Thyroid gland (tissue), 4 donors: ENCODE measurements at regions not wholly inside any gene's neighbourhood (a gene's known extent, or its start where the extent isn't known, plus 50 kb on each side); places are given as distances from the start of the nearest gene placed in this dataset.
"Not testable (repeated sequence)": the region's sequence is repeated elsewhere in the genome, so short reads cannot be mapped to it uniquely, and the experiment has no call there.

Experiments
- DNase-seq, 2 donors: peaks; one replicate each; pipeline ENCODE4 v3.0.0-alpha.2; 2019
- H3K27ac ChIP-seq, 3 donors: fragments of 200-600 bp; sonication (generic); 1 replicate in 2 of 3; 2 replicates in 1 of 3; pipeline ENCODE4 v1.5.1; 2016 to 2019; ENCODE audit warnings: mild to moderate bottlenecking in 1 of 3, moderate library complexity in 1 of 3
- H3K27me3 ChIP-seq: fragments of 200-600 bp; sonication (generic); one replicate; pipeline ENCODE4 v1.5.1; 2019
- H3K36me3 ChIP-seq, 2 donors: fragments of 200-600 bp; sonication (generic); one replicate each; pipeline ENCODE4 v1.5.1; 2016 to 2019
- H3K4me1 ChIP-seq, 2 donors: fragments of 200-600 bp; sonication (generic); one replicate each; pipeline ENCODE4 v1.5.1; 2017 to 2019
- H3K4me3 ChIP-seq, 3 donors: fragments of 200-600 bp; sonication (generic); replicated peaks in 1 of 3; 1 replicate in 2 of 3; 2 replicates in 1 of 3; pipeline ENCODE4 v1.5.1; 2016; ENCODE audit warnings: mild to moderate bottlenecking in 1 of 3
- H3K9me3 ChIP-seq: fragments of 200-600 bp; sonication (generic); one replicate; pipeline ENCODE4 v1.5.1; 2017
- POLR2A ChIP-seq, 2 donors: fragments of 450-650 bp; IDR thresholded peaks; one replicate each; pipeline ENCODE4 v1.6.1; 2017; ENCODE audit warnings: antibody characterized with exemption in 2 of 2, mild to moderate bottlenecking in 2 of 2, moderate library complexity in 1 of 2
- WGBS, 2 donors: methylation state at CpG; one replicate each; pipeline ENCODE4 v1.1.5; 2017; 5-methylcytosine and 5-hydroxymethylcytosine counted together
- intact Hi-C: fragments of 100-400 bp; cut with DNase I; formaldehyde crosslinking; loops from one replicate; pipeline ENCODE4 v1.15.1; 2023
- TF ChIP-seq, protein P1 (sequence below), 6 experiments: fragments of 200-600 bp in 3 of 6; fragments of 450-650 bp in 3 of 6; sonication (generic) in 3 of 6; IDR thresholded peaks; one replicate each; pipeline ENCODE4 v1.5.1; 2016 to 2019; ENCODE audit warnings: antibody characterized with exemption in 6 of 6, mild to moderate bottlenecking in 2 of 6, inconsistent platforms in 1 of 6, moderate library complexity in 1 of 6

- intact Hi-C loops: no loop called here
- TF ChIP-seq, protein P1, sequence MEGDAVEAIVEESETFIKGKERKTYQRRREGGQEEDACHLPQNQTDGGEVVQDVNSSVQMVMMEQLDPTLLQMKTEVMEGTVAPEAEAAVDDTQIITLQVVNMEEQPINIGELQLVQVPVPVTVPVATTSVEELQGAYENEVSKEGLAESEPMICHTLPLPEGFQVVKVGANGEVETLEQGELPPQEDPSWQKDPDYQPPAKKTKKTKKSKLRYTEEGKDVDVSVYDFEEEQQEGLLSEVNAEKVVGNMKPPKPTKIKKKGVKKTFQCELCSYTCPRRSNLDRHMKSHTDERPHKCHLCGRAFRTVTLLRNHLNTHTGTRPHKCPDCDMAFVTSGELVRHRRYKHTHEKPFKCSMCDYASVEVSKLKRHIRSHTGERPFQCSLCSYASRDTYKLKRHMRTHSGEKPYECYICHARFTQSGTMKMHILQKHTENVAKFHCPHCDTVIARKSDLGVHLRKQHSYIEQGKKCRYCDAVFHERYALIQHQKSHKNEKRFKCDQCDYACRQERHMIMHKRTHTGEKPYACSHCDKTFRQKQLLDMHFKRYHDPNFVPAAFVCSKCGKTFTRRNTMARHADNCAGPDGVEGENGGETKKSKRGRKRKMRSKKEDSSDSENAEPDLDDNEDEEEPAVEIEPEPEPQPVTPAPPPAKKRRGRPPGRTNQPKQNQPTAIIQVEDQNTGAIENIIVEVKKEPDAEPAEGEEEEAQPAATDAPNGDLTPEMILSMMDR (IDR thresholded peaks at IDR 0.05): no peak
- TF ChIP-seq POLR2A (IDR thresholded peaks at IDR 0.05): no peak
Observed at GRCh38 chr4:171246948-171247347, 566.3 kb upstream of the GALNTL6 start.

GRCh38 chr4:171242831-171243230 lies 570.4 kb upstream of the GALNTL6 start:
- WGBS, 2 donors: 68 to 75% methylated on average over 2 of the region's 2 CpGs
- no peak for DNase-seq

More at GRCh38 chr4:171246948-171247347, 566.3 kb upstream of the GALNTL6 start:
- Histone ChIP-seq H3K4me1 (no peaks in the 10 kb centered on the region), H3K36me3 (no peaks in the 10 kb centered on the region), H3K4me3 (no peak overlapping the region), H3K9me3 (no peaks in the 10 kb centered on the region), H3K27me3 (no peaks in the 10 kb centered on the region), H3K27ac (no peak overlapping the region)
- DNase-seq: no peak

GRCh38 chr4:171239196-171239595 lies 574.0 kb upstream of the GALNTL6 start:
- TF ChIP-seq, protein P1 (IDR thresholded peaks at IDR 0.05): no peak
- no peak for TF ChIP-seq POLR2A (IDR thresholded peaks at IDR 0.05)
- no peaks in the 10 kb centered on the region for H3K9me3 ChIP-seq
- DNase-seq: no peak
- H3K27ac ChIP-seq: no peak overlapping the region
- H3K36me3 ChIP-seq: no peaks in the 10 kb centered on the region
- H3K27me3 ChIP-seq: no peaks in the 10 kb centered on the region
- H3K4me1 ChIP-seq: no peaks in the 10 kb centered on the region
- H3K4me3 ChIP-seq: no peak overlapping the region
- intact Hi-C loops: no loop called here
- 85 to 87% methylated on average over 1 of the region's 1 CpG for WGBS, 2 donors

More at GRCh38 chr4:171242831-171243230, 570.4 kb upstream of the GALNTL6 start:
- Histone ChIP-seq H3K36me3 (no peaks in the 10 kb centered on the region), H3K4me1 (no peaks in the 10 kb centered on the region), H3K27me3 (no peaks in the 10 kb centered on the region), H3K9me3 (no peaks in the 10 kb centered on the region), H3K4me3 (no peak overlapping the region), H3K27ac (no peak overlapping the region)
- intact Hi-C loops: no loop called here
- no peak for TF ChIP-seq POLR2A (IDR thresholded peaks at IDR 0.05)
- TF ChIP-seq, protein P1 (IDR thresholded peaks at IDR 0.05): no peak

- WGBS, 2 donors: 77 to 80% methylated on average over 3 of the region's 3 CpGs
- no peaks in the 10 kb centered on the region for H3K4me1 ChIP-seq
- TF ChIP-seq, protein P1 (IDR thresholded peaks at IDR 0.05): no peak
- TF ChIP-seq POLR2A (IDR thresholded peaks at IDR 0.05): no peak
- no peak for DNase-seq
- intact Hi-C loops: no loop called here
- no peaks in the 10 kb centered on the region for H3K9me3 ChIP-seq
- no peak overlapping the region for H3K27ac ChIP-seq
- H3K27me3 ChIP-seq: no peaks in the 10 kb centered on the region
- no peak overlapping the region for H3K4me3 ChIP-seq
- H3K36me3 ChIP-seq: no peaks in the 10 kb centered on the region
Observed at GRCh38 chr4:171235521-171235920, 577.7 kb upstream of the GALNTL6 start.

GRCh38 chr4:171229354-171229753 lies 583.9 kb upstream of the GALNTL6 start:
- H3K4me1 ChIP-seq, H3K27me3 ChIP-seq, DNase-seq, H3K36me3 ChIP-seq, intact Hi-C loops, H3K27ac ChIP-seq, H3K4me3 ChIP-seq, H3K9me3 ChIP-seq: not testable (repeated sequence)
- 89% methylated on average over 1 of the region's 1 CpG for WGBS, 2 donors

GRCh38 chr4:171221181-171221580 lies 592.0 kb upstream of the GALNTL6 start:
- no peak for DNase-seq
- H3K27ac ChIP-seq: no peak overlapping the region
- no peak overlapping the region for H3K4me3 ChIP-seq
- H3K9me3 ChIP-seq: no peaks in the 10 kb centered on the region
- no peaks in the 10 kb centered on the region for H3K27me3 ChIP-seq
- H3K4me1 ChIP-seq: no peaks in the 10 kb centered on the region
- intact Hi-C loops: no loop called here
- 67 to 68% methylated on average over 7 of the region's 7 CpGs for WGBS, 2 donors
- no peaks in the 10 kb centered on the region for H3K36me3 ChIP-seq
- TF ChIP-seq POLR2A (IDR thresholded peaks at IDR 0.05): no peak
- TF ChIP-seq, protein P1 (IDR thresholded peaks at IDR 0.05): no peak
